ENCODE measurements at regions not wholly inside any gene's neighbourhood (a gene's known extent, or its start where the extent isn't known, plus 50 kb on each side); places are given as distances from the start of the nearest gene placed in this dataset.

DNA sequence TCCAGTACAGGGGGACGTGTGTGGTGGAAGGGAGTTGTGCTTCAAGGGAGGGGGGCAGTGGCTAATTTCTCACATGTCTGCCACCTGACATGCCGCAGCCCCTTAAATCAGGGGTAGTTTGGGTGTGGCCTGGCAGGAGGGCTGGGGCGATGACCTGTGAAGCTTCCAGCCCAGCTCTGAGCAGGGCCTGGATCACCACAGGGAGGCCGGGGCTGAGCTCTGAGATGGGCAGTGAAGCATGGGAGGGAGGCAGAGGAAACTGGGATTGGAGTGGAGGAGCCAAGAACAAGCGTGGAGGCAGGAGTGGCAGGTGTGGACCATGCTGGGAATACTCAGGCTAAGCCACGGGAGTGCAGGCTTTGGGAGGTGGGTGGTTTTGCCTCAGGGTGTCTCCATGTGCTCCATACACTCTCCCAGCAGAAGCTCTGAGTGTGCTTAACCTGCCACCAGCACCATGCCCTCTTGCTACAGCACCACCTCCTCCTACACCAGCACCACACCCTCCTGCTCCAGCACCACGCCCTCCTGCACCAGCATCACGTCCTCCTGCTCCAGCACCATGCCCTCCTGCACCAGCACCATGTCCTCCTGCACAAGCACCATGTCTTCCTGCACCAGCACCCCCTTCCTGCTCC lies 99.3 kb upstream of the SHH start:
- TF ChIP-seq, protein P1, sequence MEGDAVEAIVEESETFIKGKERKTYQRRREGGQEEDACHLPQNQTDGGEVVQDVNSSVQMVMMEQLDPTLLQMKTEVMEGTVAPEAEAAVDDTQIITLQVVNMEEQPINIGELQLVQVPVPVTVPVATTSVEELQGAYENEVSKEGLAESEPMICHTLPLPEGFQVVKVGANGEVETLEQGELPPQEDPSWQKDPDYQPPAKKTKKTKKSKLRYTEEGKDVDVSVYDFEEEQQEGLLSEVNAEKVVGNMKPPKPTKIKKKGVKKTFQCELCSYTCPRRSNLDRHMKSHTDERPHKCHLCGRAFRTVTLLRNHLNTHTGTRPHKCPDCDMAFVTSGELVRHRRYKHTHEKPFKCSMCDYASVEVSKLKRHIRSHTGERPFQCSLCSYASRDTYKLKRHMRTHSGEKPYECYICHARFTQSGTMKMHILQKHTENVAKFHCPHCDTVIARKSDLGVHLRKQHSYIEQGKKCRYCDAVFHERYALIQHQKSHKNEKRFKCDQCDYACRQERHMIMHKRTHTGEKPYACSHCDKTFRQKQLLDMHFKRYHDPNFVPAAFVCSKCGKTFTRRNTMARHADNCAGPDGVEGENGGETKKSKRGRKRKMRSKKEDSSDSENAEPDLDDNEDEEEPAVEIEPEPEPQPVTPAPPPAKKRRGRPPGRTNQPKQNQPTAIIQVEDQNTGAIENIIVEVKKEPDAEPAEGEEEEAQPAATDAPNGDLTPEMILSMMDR (conservative IDR thresholded peaks at IDR 0.05; ENCODE audit: low read depth, low read length): no peak
- no peak overlapping the region for H3K4me3 ChIP-seq (ENCODE audit: low read depth, low read length)
- DNase-seq (ENCODE audit: low read depth): no peak

GRCh38 chr7:155908385-155908784 lies 96.1 kb upstream of the SHH start:
- DNase-seq (ENCODE audit: low read depth): no peak

GRCh38 chr7:155907450-155908200 lies 95.4 kb upstream of the SHH start:
- TF ChIP-seq, protein P1 (conservative IDR thresholded peaks at IDR 0.05; ENCODE audit: low read depth, low read length): no peak
- H3K4me3 ChIP-seq (ENCODE audit: low read depth, low read length): no peak overlapping the region
- DNase-seq (ENCODE audit: low read depth): no peak

More at GRCh38 chr7:155908385-155908784, 96.1 kb upstream of the SHH start:
- TF ChIP-seq, protein P1 (conservative IDR thresholded peaks at IDR 0.05; ENCODE audit: low read depth, low read length): no peak
- no peak overlapping the region for H3K4me3 ChIP-seq (ENCODE audit: low read depth, low read length)

DNA sequence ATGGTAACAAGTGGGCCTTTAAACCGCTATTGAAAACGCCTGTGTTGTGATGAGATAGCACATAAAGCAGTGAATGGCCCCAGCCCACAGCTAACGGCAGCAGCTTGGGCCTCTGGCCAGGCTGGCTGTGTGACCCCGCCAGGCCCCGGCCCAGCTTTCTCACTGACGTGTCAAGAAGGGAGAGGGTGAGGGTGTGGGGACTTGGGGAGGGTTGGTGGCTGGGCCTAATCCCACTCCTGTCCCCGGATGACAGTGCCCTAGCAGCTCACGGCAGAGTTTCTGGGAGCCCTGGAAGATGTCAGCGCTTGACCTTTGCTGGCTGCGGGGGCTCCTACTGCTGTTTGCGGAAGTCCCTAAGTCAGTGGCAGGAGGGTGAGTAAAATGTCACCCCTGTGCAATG lies 88.9 kb upstream of the SHH start:
- no peak for DNase-seq (ENCODE audit: low read depth)
- TF ChIP-seq, protein P1 (conservative IDR thresholded peaks at IDR 0.05; ENCODE audit: low read depth, low read length): no peak
- H3K4me3 ChIP-seq (ENCODE audit: low read depth, low read length): no peak overlapping the region

GRCh38 chr7:155899596-155899995 lies 87.3 kb upstream of the SHH start:
- no peak overlapping the region for H3K4me3 ChIP-seq (ENCODE audit: low read depth, low read length)
- TF ChIP-seq, protein P1 (conservative IDR thresholded peaks at IDR 0.05; ENCODE audit: low read depth, low read length): no peak
- DNase-seq (ENCODE audit: low read depth): no peak

- no peak overlapping the region for H3K4me3 ChIP-seq (ENCODE audit: low read depth, low read length)
- TF ChIP-seq, protein P1 (conservative IDR thresholded peaks at IDR 0.05; ENCODE audit: low read depth, low read length): no peak
- DNase-seq (ENCODE audit: low read depth): no peak
Observed at GRCh38 chr7:155897758-155898386, 85.6 kb upstream of the SHH start.

Measured in epithelial cell of proximal tubule (primary cell).